OCI-LY3 (cell line): ENCODE measurements at regions not wholly inside any gene's neighbourhood (a gene's known extent, or its start where the extent isn't known, plus 50 kb on each side); places are given as distances from the start of the nearest gene placed in this dataset.

Source experiments
- EZH2phosphoT487 ChIP-seq: fragments of 200-600 bp; shearing (Covaris generic); IDR thresholded peaks from 2 replicates; pipeline ENCODE4 v1.6.1; 2018; ENCODE audit warnings: antibody characterized with exemption, mixed run types, low read depth
- TF ChIP-seq, protein P1 (sequence below): fragments of 200-600, 300-600 bp; sonication (generic); IDR thresholded peaks from 2 replicates; pipeline ENCODE4 v1.5.1; 2014; ENCODE audit warnings: antibody characterized with exemption, low read length, low read depth

DNA sequence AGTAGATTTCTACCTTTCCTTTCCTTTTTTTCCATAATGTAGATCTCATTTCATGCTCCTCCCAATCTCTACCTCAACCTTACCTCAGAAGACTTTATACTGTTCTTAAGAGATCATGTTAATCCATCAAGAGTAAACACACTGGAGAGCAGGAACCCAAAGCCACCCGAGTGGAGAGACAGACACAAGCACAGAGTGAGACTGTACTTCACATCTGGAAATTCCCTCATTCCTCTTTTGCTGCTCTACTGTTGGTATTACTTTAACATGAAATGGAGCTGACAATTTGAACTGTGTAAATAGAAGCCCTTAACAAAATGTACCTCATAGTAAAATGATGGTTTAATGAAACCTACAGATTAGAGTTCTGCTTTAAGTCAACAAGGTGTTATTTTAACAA lies 105.7 kb upstream of the RASGEF1B start:
- TF ChIP-seq, protein P1, sequence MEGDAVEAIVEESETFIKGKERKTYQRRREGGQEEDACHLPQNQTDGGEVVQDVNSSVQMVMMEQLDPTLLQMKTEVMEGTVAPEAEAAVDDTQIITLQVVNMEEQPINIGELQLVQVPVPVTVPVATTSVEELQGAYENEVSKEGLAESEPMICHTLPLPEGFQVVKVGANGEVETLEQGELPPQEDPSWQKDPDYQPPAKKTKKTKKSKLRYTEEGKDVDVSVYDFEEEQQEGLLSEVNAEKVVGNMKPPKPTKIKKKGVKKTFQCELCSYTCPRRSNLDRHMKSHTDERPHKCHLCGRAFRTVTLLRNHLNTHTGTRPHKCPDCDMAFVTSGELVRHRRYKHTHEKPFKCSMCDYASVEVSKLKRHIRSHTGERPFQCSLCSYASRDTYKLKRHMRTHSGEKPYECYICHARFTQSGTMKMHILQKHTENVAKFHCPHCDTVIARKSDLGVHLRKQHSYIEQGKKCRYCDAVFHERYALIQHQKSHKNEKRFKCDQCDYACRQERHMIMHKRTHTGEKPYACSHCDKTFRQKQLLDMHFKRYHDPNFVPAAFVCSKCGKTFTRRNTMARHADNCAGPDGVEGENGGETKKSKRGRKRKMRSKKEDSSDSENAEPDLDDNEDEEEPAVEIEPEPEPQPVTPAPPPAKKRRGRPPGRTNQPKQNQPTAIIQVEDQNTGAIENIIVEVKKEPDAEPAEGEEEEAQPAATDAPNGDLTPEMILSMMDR = no peak
- no peak for TF ChIP-seq EZH2phosphoT487
